HepG2 (cell line): ENCODE measurements at regions not wholly inside any gene's neighbourhood (a gene's known extent, or its start where the extent isn't known, plus 50 kb on each side); places are given as distances from the start of the nearest gene placed in this dataset.

Experiments used
- ATAC-seq: fragments of 200-7000 bp; cut with Tn5 transposase; 3 replicates; pipeline ENCODE4 v1.9.1; 2020; ENCODE audit warnings: mild to moderate bottlenecking, moderate library complexity
- BruUV-seq: library from RNA; stranded (reverse); fragments of 400-500 nt; replicated peaks from 2 replicates; lab custom pipeline; 2021; lab: Mats Ljungman, UMichigan
- CTCF ChIA-PET: fragments of 300-600 bp; formaldehyde crosslinking; extraction: SDS; loops from one replicate; lab custom pipeline; 2021; ENCODE audit warnings: low total read pairs, inconsistent platforms, low intra/inter-chr PET ratio; lab: Yijun Ruan, JAX
- POLR2A ChIA-PET: fragments of 350-600 bp; sonication (Branson Sonifier 250); formaldehyde crosslinking; loops from one replicate; lab custom pipeline; 2020; ENCODE audit warnings: antibody characterized with exemption, inconsistent platforms; lab: Yijun Ruan, JAX
- DNase-seq: peaks from one replicate; pipeline ENCODE4 v3.0.0-alpha.2; 2015; ENCODE audit warnings: low spot score
- FAIRE-seq: peaks from 3 replicates; lab custom pipeline; 2011; peaks lifted over from hg19 to GRCh38; lab: Jason Lieb, UNC
- H2AFZ ChIP-seq: one replicate; pipeline ENCODE4 v1.6.1; 2011; ENCODE audit warnings: low read length, inconsistent platforms
- H3K27ac ChIP-seq: fragments of 300-600 bp; 3 replicates; pipeline ENCODE4 v1.8.0; 2011; ENCODE audit warnings: mixed run types, mild to moderate bottlenecking, mixed read lengths, low read length, inconsistent platforms; ENCODE audit not compliant: insufficient read depth; ENCODE audit errors: extremely low read length
- H3K27me3 ChIP-seq, 2 experiments: fragments of 200-600 bp in 1 of 2; 2 replicates in 1 of 2; 3 replicates in 1 of 2; pipeline versions ENCODE4 v1.6.0 to v1.8.0; 2011; ENCODE audit warnings: low read length in 2 of 2, mild to moderate bottlenecking in 2 of 2, moderate library complexity in 2 of 2, inconsistent platforms in 1 of 2; ENCODE audit not compliant: insufficient read depth in 2 of 2, control insufficient read depth in 1 of 2
- H3K36me3 ChIP-seq, 2 experiments: fragments of 200-600 bp in 1 of 2; replicated peaks in 1 of 2; 2 replicates in 1 of 2; 3 replicates in 1 of 2; pipeline versions ENCODE4 v1.5.1 to v1.8.0; 2011; ENCODE audit warnings: low read length in 2 of 2, inconsistent platforms in 1 of 2; ENCODE audit not compliant: insufficient read depth in 2 of 2, control insufficient read depth in 1 of 2
- H3K4me1 ChIP-seq: 2 replicates; pipeline ENCODE4 v1.5.1; 2012; ENCODE audit warnings: low read length, inconsistent platforms; ENCODE audit not compliant: insufficient read depth
- H3K4me2 ChIP-seq: 2 replicates; pipeline ENCODE4 v1.6.0; 2011; ENCODE audit warnings: low read depth, low read length, inconsistent platforms
- H3K4me3 ChIP-seq, 3 experiments: fragments of 200-600 bp in 1 of 3; sonication (generic), shearing (Covaris generic) in 1 of 3; replicated peaks in 1 of 3; 2 replicates each; pipeline ENCODE4 v1.5.1; 2011 to 2016; ENCODE audit warnings: low read length in 3 of 3, inconsistent platforms in 2 of 3, low read depth in 2 of 3, mild to moderate bottlenecking in 2 of 3, control low read depth in 1 of 3, mixed read lengths in 1 of 3; ENCODE audit not compliant: insufficient read depth in 1 of 3
- H3K79me2 ChIP-seq: one replicate; pipeline ENCODE4 v1.6.1; 2011; ENCODE audit warnings: low read length, inconsistent platforms; ENCODE audit not compliant: insufficient read depth
- H3K9ac ChIP-seq: 2 replicates; pipeline ENCODE4 v1.6.0; 2011; ENCODE audit warnings: mild to moderate bottlenecking, low read depth, low read length, inconsistent platforms; ENCODE audit not compliant: insufficient read depth
- H3K9me3 ChIP-seq: 2 replicates; pipeline ENCODE4 v1.5.1; 2012; ENCODE audit warnings: mild to moderate bottlenecking, low read length
- H4K20me1 ChIP-seq: 2 replicates; pipeline ENCODE4 v1.6.0; 2011; ENCODE audit warnings: inconsistent platforms, mild to moderate bottlenecking, low read length, moderate library complexity; ENCODE audit not compliant: insufficient read depth
- DPF2 ChIP-seq: sonication (generic); formaldehyde crosslinking; IDR thresholded peaks from 2 replicates; pipeline ENCODE4 v1.4.0; 2020; ENCODE audit warnings: mild to moderate bottlenecking, low read depth, missing genetic modification reagents, borderline replicate concordance
- FIP1L1 ChIP-seq: fragments of 200-400 bp; formaldehyde crosslinking; IDR thresholded peaks from 2 replicates; pipeline ENCODE4 v1.6.1; 2018; ENCODE audit warnings: low read depth, mild to moderate bottlenecking, low read length, moderate library complexity, borderline replicate concordance; ENCODE audit not compliant: insufficient read depth
- HNF1B ChIP-seq: sonication (generic); formaldehyde crosslinking; IDR thresholded peaks from 2 replicates; pipeline ENCODE4 v1.5.1; 2020; ENCODE audit warnings: mild to moderate bottlenecking, moderate library complexity, missing genetic modification reagents
- TFAP4 ChIP-seq: sonication (generic); IDR thresholded peaks from 2 replicates; pipeline ENCODE4 v1.6.1; 2016; ENCODE audit warnings: low read depth, borderline replicate concordance
- TFDP1 ChIP-seq: IDR thresholded peaks from 2 replicates; pipeline ENCODE4 v1.6.1; 2016; ENCODE audit warnings: missing compliant biosample characterization, missing genetic modification reagents, borderline replicate concordance
- ZBTB39 ChIP-seq: sonication (generic); formaldehyde crosslinking; IDR thresholded peaks from 2 replicates; pipeline ENCODE4 v1.5.0; 2020; ENCODE audit warnings: missing genetic modification reagents
- ZMYM2 ChIP-seq: sonication (generic); formaldehyde crosslinking; IDR thresholded peaks from 2 replicates; pipeline ENCODE4 v1.8.0; 2022; ENCODE audit warnings: mild to moderate bottlenecking, missing genetic modification reagents
- WGBS: methylation state at CpG from one replicate; pipeline ENCODE4 v1.1.6; 2017; ENCODE audit warnings: low lambda C conversion rate; 5-methylcytosine and 5-hydroxymethylcytosine counted together
- in situ Hi-C: cut with HindIII; loops from 2 replicates; pipeline ENCODE4 v1.10.0; 2017; ENCODE audit warnings: low pct_unique_long_range_greater_than_20kb; ENCODE audit not compliant: extremely low pct_ligation_motif_present
- intact Hi-C: fragments of 100-400 bp; cut with micrococcal nuclease; formaldehyde crosslinking; loops from one replicate; pipeline ENCODE4 v1.10.0; 2022; ENCODE audit not compliant: unreplicated experiment
- TF ChIP-seq, protein P1 (sequence below): sonication (generic); formaldehyde crosslinking; IDR thresholded peaks from 2 replicates; pipeline ENCODE4 v1.4.0; 2020; ENCODE audit warnings: missing genetic modification reagents, borderline replicate concordance

GRCh38 chr2:122515731-122516290, 760.4 kb downstream of the TSN start (continued):
- no peak for TF ChIP-seq HNF1B (CRISPR knock-in tag)
- TF ChIP-seq ZMYM2 (CRISPR knock-in tag), result no peak
- TF ChIP-seq, protein P1, sequence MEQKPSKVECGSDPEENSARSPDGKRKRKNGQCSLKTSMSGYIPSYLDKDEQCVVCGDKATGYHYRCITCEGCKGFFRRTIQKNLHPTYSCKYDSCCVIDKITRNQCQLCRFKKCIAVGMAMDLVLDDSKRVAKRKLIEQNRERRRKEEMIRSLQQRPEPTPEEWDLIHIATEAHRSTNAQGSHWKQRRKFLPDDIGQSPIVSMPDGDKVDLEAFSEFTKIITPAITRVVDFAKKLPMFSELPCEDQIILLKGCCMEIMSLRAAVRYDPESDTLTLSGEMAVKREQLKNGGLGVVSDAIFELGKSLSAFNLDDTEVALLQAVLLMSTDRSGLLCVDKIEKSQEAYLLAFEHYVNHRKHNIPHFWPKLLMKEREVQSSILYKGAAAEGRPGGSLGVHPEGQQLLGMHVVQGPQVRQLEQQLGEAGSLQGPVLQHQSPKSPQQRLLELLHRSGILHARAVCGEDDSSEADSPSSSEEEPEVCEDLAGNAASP, result no peak

DNA sequence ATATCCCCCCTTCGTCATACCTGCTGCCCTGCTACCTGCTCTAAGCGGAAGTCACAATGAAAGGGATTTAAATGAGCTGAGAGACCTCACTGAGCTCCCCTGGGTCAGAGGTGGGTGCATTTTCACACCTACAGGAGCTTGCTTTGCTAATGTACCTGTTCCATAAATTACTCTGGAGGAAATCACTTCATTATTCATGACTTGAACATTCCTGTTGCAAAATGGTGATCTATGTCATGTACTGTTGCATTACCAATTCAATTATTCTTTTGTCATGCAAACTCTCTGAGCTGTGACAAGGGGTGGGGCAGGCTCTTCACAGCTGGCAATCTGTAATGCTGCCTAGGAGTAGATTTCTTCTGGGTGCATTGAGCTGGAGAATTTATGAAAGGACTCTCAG, 761.3 kb downstream of the TSN start:
- WGBS, result 4% methylated on average over 2 of the region's 2 CpGs
- Histone ChIP-seq H3K9ac (no peak overlapping the region), H2AFZ (no peak overlapping the region), H3K4me3 (no peak overlapping the region), H4K20me1 (no peaks in the 10 kb centered on the region), H3K4me1 (no peaks in the 10 kb centered on the region), H3K4me2 (no peak overlapping the region), H3K27me3 (0 out of 5 replicates have a peak, but pooled peaks cover 0 to 1% of the 10 kb centered on the region in 2 experiments), H3K9me3 (peaks cover 18% of the 10 kb centered on the region; the same call in 1 of the 2 replicates), H3K36me3 (no peaks in the 10 kb centered on the region), H3K79me2 (no peaks in the 10 kb centered on the region), H3K27ac (no peak overlapping the region)
- no peak for FAIRE-seq
- ChIA-PET CTCF (no interaction called here), POLR2A (no interaction called here)
- TF ChIP-seq TFAP4, result no peak
- TF ChIP-seq TFDP1 (CRISPR knock-in tag), result no peak
- TF ChIP-seq FIP1L1, result no peak
- TF ChIP-seq DPF2 (CRISPR knock-in tag), result no peak
- no peak for TF ChIP-seq ZBTB39 (CRISPR knock-in tag)
- no peak for DNase-seq
- intact Hi-C loops, result no loop called here
- no TSS peak for BruUV-seq
- no peak for ATAC-seq
- in situ Hi-C loops, result no loop called here
